K562 (cell line): ENCODE measurements at regions not wholly inside any gene's neighbourhood (a gene's known extent, or its start where the extent isn't known, plus 50 kb on each side); places are given as distances from the start of the nearest gene placed in this dataset.

Experiments used
- ATAC-seq: fragments of 200-7000 bp; cut with Tn5 transposase; 3 replicates; pipeline ENCODE4 v1.9.1; 2020; ENCODE audit warnings: moderate library complexity
- BruUV-seq: library from RNA; stranded (reverse); fragments of 400-500 nt; replicated peaks from 2 replicates; lab custom pipeline; 2021; lab: Mats Ljungman, UMichigan
- CTCF ChIA-PET: fragments of 300-600 bp; formaldehyde crosslinking; extraction: SDS; loops from one replicate; lab custom pipeline; 2021; ENCODE audit warnings: low intra/inter-chr PET ratio; lab: Yijun Ruan, JAX
- POLR2A ChIA-PET: fragments of 300-600, 350-650 bp; sonication (Branson Sonifier 250); formaldehyde crosslinking; extraction: SDS; loops from one replicate; lab custom pipeline; 2021; ENCODE audit warnings: antibody characterized with exemption, inconsistent platforms; lab: Yijun Ruan, JAX
- DNase-seq, 4 experiments: peaks; one replicate each; pipeline versions ENCODE4 v3.0.0 to v3.0.0-alpha.2; 2011 to 2018; ENCODE audit warnings: low spot score in 3 of 4, mixed read lengths in 3 of 4; ENCODE audit errors: extremely low read depth in 1 of 4
- FAIRE-seq: peaks from 2 replicates; lab custom pipeline; 2011; peaks lifted over from hg19 to GRCh38; lab: Jason Lieb, UNC
- H2AFZ ChIP-seq: 2 replicates; pipeline ENCODE4 v1.6.0; 2011; ENCODE audit warnings: low read depth, low read length, control low read depth, inconsistent platforms
- H3K27ac ChIP-seq: fragments of 200-600 bp; 3 replicates; pipeline ENCODE4 v1.8.0; 2011; ENCODE audit warnings: low read depth, mild to moderate bottlenecking, control low read depth, inconsistent platforms, low read length, moderate library complexity, mixed read lengths; ENCODE audit errors: extremely low read depth
- H3K27me3 ChIP-seq, 2 experiments: fragments of 300-600 bp in 1 of 2; 2 replicates in 1 of 2; 3 replicates in 1 of 2; pipeline versions ENCODE4 v1.6.0 to v1.8.0; 2011; ENCODE audit warnings: inconsistent platforms in 2 of 2, low read length in 2 of 2, mild to moderate bottlenecking in 1 of 2, mixed read lengths in 1 of 2, moderate library complexity in 1 of 2; ENCODE audit not compliant: control insufficient read depth in 2 of 2, insufficient read depth in 2 of 2
- H3K36me3 ChIP-seq: fragments of 300-600 bp; 3 replicates; pipeline ENCODE4 v1.8.0; 2011; ENCODE audit warnings: mild to moderate bottlenecking, low read length, inconsistent platforms; ENCODE audit not compliant: control insufficient read depth, insufficient read depth
- H3K4me1 ChIP-seq, 2 experiments: fragments of 200-600 bp in 1 of 2; replicated peaks in 1 of 2; 2 replicates in 1 of 2; 3 replicates in 1 of 2; pipeline versions ENCODE4 v1.5.1 to v1.8.0; 2011; ENCODE audit warnings: inconsistent platforms in 2 of 2, low read length in 2 of 2, mild to moderate bottlenecking in 1 of 2, mixed read lengths in 1 of 2, moderate library complexity in 1 of 2; ENCODE audit not compliant: control insufficient read depth in 2 of 2, insufficient read depth in 2 of 2
- H3K4me2 ChIP-seq: 2 replicates; pipeline ENCODE4 v1.6.1; 2011; ENCODE audit warnings: low read length, control low read depth, inconsistent platforms, mixed read lengths; ENCODE audit not compliant: insufficient read depth
- H3K4me3 ChIP-seq: fragments of 200-600 bp; sonication (generic), shearing (Covaris generic); 2 replicates; pipeline ENCODE4 v1.5.1; 2016; ENCODE audit warnings: control low read depth, inconsistent platforms
- H3K79me2 ChIP-seq: fragments of 200-600 bp; 3 replicates; pipeline ENCODE4 v1.8.0; 2011; ENCODE audit warnings: low read length, inconsistent platforms; ENCODE audit not compliant: control insufficient read depth, insufficient read depth
- H3K9ac ChIP-seq, 2 experiments: 2 replicates each; pipeline versions ENCODE4 v1.6.0 to v1.6.1; 2011; ENCODE audit warnings: low read depth in 2 of 2, low read length in 2 of 2, control low read depth in 1 of 2, inconsistent platforms in 1 of 2, mild to moderate bottlenecking in 1 of 2, mixed read lengths in 1 of 2; ENCODE audit not compliant: insufficient read depth in 1 of 2
- H3K9me1 ChIP-seq: one replicate; pipeline ENCODE4 v1.6.0; 2011; ENCODE audit warnings: inconsistent platforms, mild to moderate bottlenecking, low read length, moderate library complexity; ENCODE audit not compliant: control insufficient read depth, insufficient read depth
- H3K9me3 ChIP-seq: replicated peaks from 2 replicates; pipeline ENCODE4 v1.5.1; 2011; ENCODE audit warnings: low read depth, low read length, inconsistent platforms; ENCODE audit not compliant: control insufficient read depth, insufficient read depth
- H4K20me1 ChIP-seq: replicated peaks from 2 replicates; pipeline ENCODE4 v1.6.1; 2011; ENCODE audit warnings: low read length, inconsistent platforms, mixed read lengths; ENCODE audit not compliant: control insufficient read depth, insufficient read depth
- ARHGAP35 ChIP-seq: fragments of 450-650 bp; IDR thresholded peaks from 2 replicates; pipeline ENCODE4 v1.6.1; 2018; ENCODE audit not compliant: partially characterized antibody
- BRD4 ChIP-seq: fragments of 200-600 bp; sonication (generic); IDR thresholded peaks from 2 replicates; pipeline ENCODE4 v1.6.1; 2017; ENCODE audit warnings: inconsistent platforms
- CBX1 ChIP-seq: sonication (generic); IDR thresholded peaks from 2 replicates; pipeline ENCODE4 v1.6.1; 2016; ENCODE audit warnings: antibody characterized with exemption, low read depth, mild to moderate bottlenecking
- E2F8 ChIP-seq: fragments of 450-650 bp; IDR thresholded peaks from 2 replicates; pipeline ENCODE4 v1.7.1; 2018; ENCODE audit warnings: mild to moderate bottlenecking, low read depth; ENCODE audit not compliant: partially characterized antibody
- FOXJ3 ChIP-seq: sonication (generic); formaldehyde crosslinking; IDR thresholded peaks from 2 replicates; pipeline ENCODE4 v1.4.0; 2020; ENCODE audit warnings: mild to moderate bottlenecking, missing genetic modification reagents
- FOXO4 ChIP-seq: fragments of 450-650 bp; formaldehyde crosslinking; IDR thresholded peaks from 2 replicates; pipeline ENCODE4 v1.4.0; 2020; ENCODE audit warnings: mild to moderate bottlenecking, moderate library complexity
- HOMEZ ChIP-seq: fragments of 250-450 bp; sonication (Bioruptor Pico); IDR thresholded peaks from 2 replicates; pipeline ENCODE4 v1.4.0; 2020; ENCODE audit warnings: mild to moderate bottlenecking, moderate library complexity
- IFI16 ChIP-seq: fragments of 250-450 bp; sonication (Bioruptor Pico); IDR thresholded peaks from 2 replicates; pipeline ENCODE4 v2.1.2; 2022; ENCODE audit warnings: mild to moderate bottlenecking, inconsistent platforms
- IRF1 ChIP-seq: sonication (generic); formaldehyde crosslinking; IDR thresholded peaks from 2 replicates; pipeline ENCODE4 v1.8.0; 2022; ENCODE audit warnings: missing genetic modification reagents, mild to moderate bottlenecking, borderline replicate concordance
- MIER1 ChIP-seq: fragments of 450-650 bp; IDR thresholded peaks from 2 replicates; pipeline ENCODE4 v1.6.1; 2016; ENCODE audit warnings: antibody characterized with exemption, mild to moderate bottlenecking, low read depth
- NCOA2 ChIP-seq, 2 experiments: fragments of 450-650 bp; IDR thresholded peaks; 2 replicates each; pipeline ENCODE4 v1.6.1; 2018; ENCODE audit warnings: mild to moderate bottlenecking in 2 of 2, moderate library complexity in 1 of 2; ENCODE audit not compliant: partially characterized antibody in 2 of 2
- NFXL1 ChIP-seq: fragments of 450-650 bp; formaldehyde crosslinking; IDR thresholded peaks from 2 replicates; pipeline ENCODE4 v1.4.0; 2021; ENCODE audit warnings: mild to moderate bottlenecking
- NKRF ChIP-seq: fragments of 450-650 bp; IDR thresholded peaks from 2 replicates; pipeline ENCODE4 v1.6.1; 2016; ENCODE audit warnings: borderline replicate concordance
- NR2C2 ChIP-seq, 2 experiments: fragments of 200-800 bp in 1 of 2; sonication (Bioruptor generic) in 1 of 2; sonication (generic) in 1 of 2; formaldehyde crosslinking in 1 of 2; IDR thresholded peaks; 2 replicates each; pipeline versions ENCODE4 v1.6.1 to v1.8.0; 2016 to 2022; ENCODE audit warnings: mild to moderate bottlenecking in 1 of 2, missing compliant biosample characterization in 1 of 2, missing genetic modification characterization in 1 of 2, missing genetic modification reagents in 1 of 2
- POLR2AphosphoS2 ChIP-seq: IDR thresholded peaks from 2 replicates; pipeline ENCODE4 v1.6.1; 2012; ENCODE audit warnings: low read length, improper control_type of control experiment
- WGBS: fragments of 100-300 bp; shearing (Covaris generic); methylation state at CpG from one replicate; pipeline ENCODE4 v1.1.6; 2016; ENCODE audit warnings: low coverage, mixed read lengths; ENCODE audit not compliant: insufficient coverage; ENCODE audit errors: missing lambda C conversion rate; 5-methylcytosine and 5-hydroxymethylcytosine counted together
- in situ Hi-C: fragments of 300-500 bp; cut with MboI; formaldehyde crosslinking; loops from 4 replicates; pipeline ENCODE4 v1.15.0; 2018; ENCODE audit warnings: inconsistent platforms, mixed read lengths
- intact Hi-C: fragments of 100-400 bp; cut with micrococcal nuclease; formaldehyde crosslinking; loops from 2 replicates; pipeline ENCODE4 v1.14.2; 2022

- Histone ChIP-seq H3K9me3 (no peaks in the 10 kb centered on the region), H3K79me2 (no peaks in the 10 kb centered on the region), H3K9me1 (no peaks in the 10 kb centered on the region), H4K20me1 (no peaks in the 10 kb centered on the region), H3K4me2 (no peak overlapping the region), H2AFZ (no peak overlapping the region), H3K9ac (no peak overlapping the region), H3K36me3 (no peaks in the 10 kb centered on the region), H3K27me3 (no peaks in the 10 kb centered on the region), H3K4me3 (no peak overlapping the region), H3K27ac (no peak overlapping the region), H3K4me1 (no peaks in the 10 kb centered on the region)
- intact Hi-C loops = no loop called here
- in situ Hi-C loops = no loop called here
- FAIRE-seq (no peak), DNase-seq (no peak), ATAC-seq (no peak)
- CTCF ChIA-PET = no interaction called here
- 0% methylated on average over 1 of the region's 2 CpGs for WGBS
- POLR2A ChIA-PET = no interaction called here
- BruUV-seq = no TSS peak
- TF ChIP-seq FOXO4 = no peak
- no peak for TF ChIP-seq NFXL1 (CRISPR knock-in tag)
- TF ChIP-seq E2F8 = no peak
- TF ChIP-seq NKRF = no peak
- no peak for TF ChIP-seq IRF1 (CRISPR knock-in tag)
- no peak for TF ChIP-seq HOMEZ (CRISPR knock-in tag)
- no peak for TF ChIP-seq CBX1
- no peak for TF ChIP-seq ARHGAP35
- no peak for TF ChIP-seq BRD4
- TF ChIP-seq IFI16 (CRISPR knock-in tag) = no peak
- TF ChIP-seq NR2C2 (CRISPR knock-in tag; IDR thresholded peaks at IDR 0.05) = no peak
- TF ChIP-seq NR2C2 (tag; IDR thresholded peaks at IDR 0.05) = no peak
- no peak for TF ChIP-seq POLR2AphosphoS2
- no peak for TF ChIP-seq NCOA2 (IDR thresholded peaks at IDR 0.05; ENCODE audit: partially characterized antibody in 2 of 2)
- no peak for TF ChIP-seq FOXJ3 (CRISPR knock-in tag)
- no peak for TF ChIP-seq MIER1
Observed at GRCh38 chr20:11083841-11084240, 410.0 kb upstream of the JAG1 start.
